GM19463 (cell line): ENCODE measurements at regions not wholly inside any gene's neighbourhood (a gene's known extent, or its start where the extent isn't known, plus 50 kb on each side); places are given as distances from the start of the nearest gene placed in this dataset.
A peak's percentile ranks its signal among the peaks of the same experiment; 100 is the strongest.

Experiments used
- ATAC-seq: cut with Tn5 transposase; IDR thresholded peaks from one replicate; pipeline ENCODE4 v1.9.1; 2021; ENCODE audit warnings: mild to moderate bottlenecking, moderate library complexity; ENCODE audit not compliant: unreplicated experiment

- ATAC-seq, result no peak
Measured at GRCh38 chr10:14468023-14468441, 137.3 kb upstream of the FRMD4A start.

GRCh38 chr10:14466257-14466656 lies 135.5 kb upstream of the FRMD4A start:
- ATAC-seq, result no peak

GRCh38 chr10:14460447-14460846 lies 129.7 kb upstream of the FRMD4A start:
- ATAC-seq, result no peak

- ATAC-seq, result no peak
Measured at GRCh38 chr10:14459665-14460064, 128.9 kb upstream of the FRMD4A start.

GRCh38 chr10:14456870-14457266 lies 126.1 kb upstream of the FRMD4A start:
- peak; percentile 25 for ATAC-seq

- ATAC-seq, result peak; percentile 65
Measured at GRCh38 chr10:14456218-14456869, 125.6 kb upstream of the FRMD4A start.

GRCh38 chr10:14454629-14455028 lies 123.9 kb upstream of the FRMD4A start:
- no peak for ATAC-seq

GRCh38 chr10:14454206-14454605 lies 123.5 kb upstream of the FRMD4A start:
- no peak for ATAC-seq

GRCh38 chr10:14453593-14453992 lies 122.9 kb upstream of the FRMD4A start:
- no peak for ATAC-seq

- no peak for ATAC-seq
Measured at GRCh38 chr10:14451341-14451740, 120.6 kb upstream of the FRMD4A start.

GRCh38 chr10:14450041-14450491 lies 119.3 kb upstream of the FRMD4A start:
- no peak for ATAC-seq

GRCh38 chr10:14449293-14449815 lies 118.6 kb upstream of the FRMD4A start:
- no peak for ATAC-seq

GRCh38 chr10:14448197-14448990 lies 117.7 kb upstream of the FRMD4A start:
- ATAC-seq, result no peak

GRCh38 chr10:14447094-14447839 lies 116.5 kb upstream of the FRMD4A start:
- no peak for ATAC-seq

GRCh38 chr10:14439451-14440259 lies 108.9 kb upstream of the FRMD4A start:
- no peak for ATAC-seq

- ATAC-seq, result no peak
Measured at GRCh38 chr10:14438576-14438975, 107.9 kb upstream of the FRMD4A start.

- no peak for ATAC-seq
Measured at GRCh38 chr10:14438057-14438456, 107.3 kb upstream of the FRMD4A start.

- no peak for ATAC-seq
Measured at GRCh38 chr10:14435976-14436632, 105.4 kb upstream of the FRMD4A start.

- no peak for ATAC-seq
Measured at GRCh38 chr10:14433147-14433546, 102.4 kb upstream of the FRMD4A start.

GRCh38 chr10:14431868-14432267 lies 101.1 kb upstream of the FRMD4A start:
- no peak for ATAC-seq
